ENCODE measurements at regions not wholly inside any gene's neighbourhood (a gene's known extent, or its start where the extent isn't known, plus 50 kb on each side); places are given as distances from the start of the nearest gene placed in this dataset.

GRCh38 chr1:234535218-234535617 lies 56.2 kb upstream of the TARBP1 start:
- TF ChIP-seq ZFX (IDR thresholded peaks at IDR 0.05) = no peak
- TF ChIP-seq CTCF (conservative IDR thresholded peaks at IDR 0.05) = no peak
- H3K27ac ChIP-seq = peak overlapping the region; percentile 94

GRCh38 chr1:234533975-234534876 lies 55.2 kb upstream of the TARBP1 start:
- TF ChIP-seq CTCF (conservative IDR thresholded peaks at IDR 0.05) (no peak), ZFX (IDR thresholded peaks at IDR 0.05) (no peak)
- peak overlapping the region; percentile 94 for H3K27ac ChIP-seq

GRCh38 chr1:234533034-234533891 lies 54.3 kb upstream of the TARBP1 start:
- TF ChIP-seq ZFX (IDR thresholded peaks at IDR 0.05) (no peak), CTCF (conservative IDR thresholded peaks at IDR 0.05) (no peak)
- peak overlapping the region; percentile 94 for H3K27ac ChIP-seq

- H3K27ac ChIP-seq = peak overlapping the region; percentile 94
- no peak for TF ChIP-seq CTCF (conservative IDR thresholded peaks at IDR 0.05)
- TF ChIP-seq ZFX (IDR thresholded peaks at IDR 0.05) = no peak
Observed at GRCh38 chr1:234532503-234532922, 53.5 kb upstream of the TARBP1 start.

GRCh38 chr1:234531151-234531635 lies 52.2 kb upstream of the TARBP1 start:
- TF ChIP-seq CTCF (conservative IDR thresholded peaks at IDR 0.05) = no peak
- TF ChIP-seq ZFX (IDR thresholded peaks at IDR 0.05) = peak; percentile 84
- H3K27ac ChIP-seq = peak overlapping the region; percentile 94

- peak overlapping the region; percentile 94 for H3K27ac ChIP-seq
- TF ChIP-seq ZFX (IDR thresholded peaks at IDR 0.05) (no peak), CTCF (conservative IDR thresholded peaks at IDR 0.05) (no peak)
Observed at GRCh38 chr1:234530672-234531071, 51.7 kb upstream of the TARBP1 start.

GRCh38 chr1:234529950-234530237 lies 50.9 kb upstream of the TARBP1 start:
- H3K27ac ChIP-seq = no peak overlapping the region; the same call in 1 of the 2 replicates
- no peak for TF ChIP-seq CTCF (conservative IDR thresholded peaks at IDR 0.05)
- no peak for TF ChIP-seq ZFX (IDR thresholded peaks at IDR 0.05)
